ENCODE measurements at regions not wholly inside any gene's neighbourhood (a gene's known extent, or its start where the extent isn't known, plus 50 kb on each side); places are given as distances from the start of the nearest gene placed in this dataset.

DNA sequence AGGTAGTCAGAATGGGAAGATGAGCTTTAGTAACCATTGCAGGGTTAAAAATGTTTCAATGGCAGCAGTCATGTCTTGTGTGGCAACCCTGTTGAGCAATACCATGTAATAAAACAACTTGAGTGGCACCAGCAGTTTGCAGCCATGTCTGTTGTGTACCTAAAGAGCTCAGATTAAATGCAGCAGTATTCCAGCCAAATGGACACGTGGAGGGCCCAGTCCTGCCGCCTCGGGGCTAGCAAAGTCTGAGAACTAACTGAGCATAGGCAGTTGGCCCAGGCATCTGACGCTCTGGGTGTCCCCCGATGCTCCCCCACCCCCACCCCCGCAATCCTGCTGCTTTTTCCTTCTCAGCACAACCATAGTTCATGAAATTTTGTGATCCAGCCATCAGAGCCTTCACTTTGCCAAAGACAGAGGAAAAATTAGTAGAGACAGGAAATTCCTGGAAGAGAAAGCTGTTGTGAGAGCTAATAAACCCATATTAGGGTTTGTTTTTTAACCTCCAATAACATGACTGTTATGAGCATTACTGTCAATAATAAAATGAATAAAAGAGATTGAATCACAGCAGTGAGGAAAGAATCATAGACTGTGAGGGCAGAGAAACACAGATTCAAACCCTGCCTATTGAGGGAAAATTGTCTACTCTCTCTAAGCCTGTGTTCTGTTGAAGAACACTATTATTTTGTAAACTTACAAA is 220.6 kb upstream of the RHOBTB1 start:
- ATAC-seq (ENCODE audit: low read depth), result no peak
- POLR2A ChIA-PET, result no interaction called here
- DNase-seq, result no peak
- no peaks in the 10 kb centered on the region for H3K4me1 Mint-ChIP-seq
- whole genome bisulfite sequencing (ENCODE audit: insufficient coverage), result 91% methylated on average over 5 of the region's 6 CpGs
- TF ChIP-seq EZH2 (IDR thresholded peaks at IDR 0.05; ENCODE audit: borderline replicate concordance, insufficient read depth, low read depth, low read length, poor library complexity, severe bottlenecking), result no peak
- TF ChIP-seq, protein P1, sequence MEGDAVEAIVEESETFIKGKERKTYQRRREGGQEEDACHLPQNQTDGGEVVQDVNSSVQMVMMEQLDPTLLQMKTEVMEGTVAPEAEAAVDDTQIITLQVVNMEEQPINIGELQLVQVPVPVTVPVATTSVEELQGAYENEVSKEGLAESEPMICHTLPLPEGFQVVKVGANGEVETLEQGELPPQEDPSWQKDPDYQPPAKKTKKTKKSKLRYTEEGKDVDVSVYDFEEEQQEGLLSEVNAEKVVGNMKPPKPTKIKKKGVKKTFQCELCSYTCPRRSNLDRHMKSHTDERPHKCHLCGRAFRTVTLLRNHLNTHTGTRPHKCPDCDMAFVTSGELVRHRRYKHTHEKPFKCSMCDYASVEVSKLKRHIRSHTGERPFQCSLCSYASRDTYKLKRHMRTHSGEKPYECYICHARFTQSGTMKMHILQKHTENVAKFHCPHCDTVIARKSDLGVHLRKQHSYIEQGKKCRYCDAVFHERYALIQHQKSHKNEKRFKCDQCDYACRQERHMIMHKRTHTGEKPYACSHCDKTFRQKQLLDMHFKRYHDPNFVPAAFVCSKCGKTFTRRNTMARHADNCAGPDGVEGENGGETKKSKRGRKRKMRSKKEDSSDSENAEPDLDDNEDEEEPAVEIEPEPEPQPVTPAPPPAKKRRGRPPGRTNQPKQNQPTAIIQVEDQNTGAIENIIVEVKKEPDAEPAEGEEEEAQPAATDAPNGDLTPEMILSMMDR (IDR thresholded peaks at IDR 0.05), result no peak
- no peaks in the 10 kb centered on the region for H3K27me3 ChIP-seq (replicated peaks in 1 of 4; ENCODE audit: control extremely low read depth in 1 of 4, control insufficient read depth in 3 of 4, insufficient read depth in 4 of 4, low read length in 3 of 4)
- CTCF ChIA-PET, result interaction anchor here (1.2 kb wide), 1 partner anchor 23 kb away, joined by 3 read pairs; no protein-coding TSS in a partner anchor
- no peak overlapping the region for H3K4me3 Mint-ChIP-seq
- H3K27me3 Mint-ChIP-seq, result peaks cover 9% of the 10 kb centered on the region
- H3K27ac ChIP-seq (ENCODE audit: low read length in 2 of 2), result no peak overlapping the region
- no peaks in the 10 kb centered on the region for H3K9me3 Mint-ChIP-seq (ENCODE audit: insufficient read depth)
- H3K4me2 ChIP-seq (replicated peaks; ENCODE audit: low read depth, low read length, poor library complexity, severe bottlenecking), result no peak overlapping the region
- H3K27ac Mint-ChIP-seq, result no peak overlapping the region
- H3K79me2 ChIP-seq (ENCODE audit: control insufficient read depth, insufficient read depth, low read length), result no peaks in the 10 kb centered on the region
- no peak overlapping the region for H3K4me3 ChIP-seq (ENCODE audit: control extremely low read depth in 1 of 5, extremely low read depth in 1 of 5, insufficient read depth in 1 of 5, low read depth in 2 of 5, low read length in 4 of 5)
- no peaks in the 10 kb centered on the region for H4K20me1 ChIP-seq (ENCODE audit: control insufficient read depth, insufficient read depth, low read length, poor library complexity, severe bottlenecking)
- no peaks in the 10 kb centered on the region for H3K4me1 ChIP-seq (ENCODE audit: control insufficient read depth in 2 of 2, insufficient read depth in 2 of 2, low read length in 2 of 2)
- H3K36me3 ChIP-seq (replicated peaks in 1 of 2; ENCODE audit: control extremely low read depth in 1 of 2, control insufficient read depth in 1 of 2, extremely low read depth in 1 of 2, insufficient read depth in 2 of 2, low read length in 1 of 2), result no peaks in the 10 kb centered on the region
- no peak overlapping the region for H2AFZ ChIP-seq (ENCODE audit: insufficient read depth, low read depth, low read length, poor library complexity, severe bottlenecking)
- intact Hi-C loops (cut with micrococcal nuclease), result no loop called here
- no peak overlapping the region for H3K9ac ChIP-seq (ENCODE audit: low read length)
- no peaks in the 10 kb centered on the region for H3K9me3 ChIP-seq (ENCODE audit: control extremely low read depth in 1 of 3, control insufficient read depth in 2 of 3, insufficient read depth in 1 of 3, low read length in 2 of 3)

DNA sequence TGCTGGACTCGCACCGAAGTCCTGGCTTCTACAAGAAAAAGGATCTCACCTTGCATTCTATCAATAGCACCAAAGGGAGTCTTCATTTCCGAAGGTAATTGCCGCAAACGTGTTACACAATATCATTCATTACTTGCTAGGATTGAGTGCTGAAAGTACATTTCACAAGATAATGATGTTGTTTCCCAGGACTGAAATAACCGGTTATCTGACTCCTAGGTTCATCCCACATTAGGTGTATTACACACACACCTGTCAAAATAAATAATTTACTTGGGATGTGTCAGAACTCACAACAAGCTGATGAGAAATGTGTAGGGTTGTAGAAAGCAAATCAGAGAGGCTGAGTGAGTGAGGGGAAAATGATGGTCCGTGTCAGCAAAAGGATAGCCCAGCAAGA is 219.4 kb upstream of the RHOBTB1 start:
- TF ChIP-seq EZH2 (IDR thresholded peaks at IDR 0.05; ENCODE audit: borderline replicate concordance, insufficient read depth, low read depth, low read length, poor library complexity, severe bottlenecking), result no peak
- TF ChIP-seq, protein P1 (IDR thresholded peaks at IDR 0.05), result no peak
- no peak overlapping the region for H3K27ac Mint-ChIP-seq

More for the DNA sequence above, 219.4 kb upstream of the RHOBTB1 start:
- Histone ChIP-seq H3K36me3 (replicated peaks in 1 of 2; ENCODE audit: control extremely low read depth in 1 of 2, control insufficient read depth in 1 of 2, extremely low read depth in 1 of 2, insufficient read depth in 2 of 2, low read length in 1 of 2) (no peaks in the 10 kb centered on the region), H3K9me3 (ENCODE audit: control extremely low read depth in 1 of 3, control insufficient read depth in 2 of 3, insufficient read depth in 1 of 3, low read length in 2 of 3) (no peaks in the 10 kb centered on the region), H3K27ac (ENCODE audit: low read length in 2 of 2) (no peak overlapping the region), H3K4me2 (replicated peaks; ENCODE audit: low read depth, low read length, poor library complexity, severe bottlenecking) (no peak overlapping the region), H4K20me1 (ENCODE audit: control insufficient read depth, insufficient read depth, low read length, poor library complexity, severe bottlenecking) (no peaks in the 10 kb centered on the region), H3K9ac (ENCODE audit: low read length) (no peak overlapping the region), H3K79me2 (ENCODE audit: control insufficient read depth, insufficient read depth, low read length) (no peaks in the 10 kb centered on the region), H3K27me3 (replicated peaks in 1 of 4; ENCODE audit: control extremely low read depth in 1 of 4, control insufficient read depth in 3 of 4, insufficient read depth in 4 of 4, low read length in 3 of 4) (no peaks in the 10 kb centered on the region), H3K4me1 (ENCODE audit: control insufficient read depth in 2 of 2, insufficient read depth in 2 of 2, low read length in 2 of 2) (no peaks in the 10 kb centered on the region), H2AFZ (ENCODE audit: insufficient read depth, low read depth, low read length, poor library complexity, severe bottlenecking) (no peak overlapping the region), H3K4me3 (ENCODE audit: control extremely low read depth in 1 of 5, extremely low read depth in 1 of 5, insufficient read depth in 1 of 5, low read depth in 2 of 5, low read length in 4 of 5) (no peak overlapping the region)
- no peak for DNase-seq
- no peaks in the 10 kb centered on the region for H3K4me1 Mint-ChIP-seq
- H3K27me3 Mint-ChIP-seq, result peaks cover 9% of the 10 kb centered on the region
- no peak for ATAC-seq (ENCODE audit: low read depth)
- POLR2A ChIA-PET, result no interaction called here
- H3K9me3 Mint-ChIP-seq (ENCODE audit: insufficient read depth), result no peaks in the 10 kb centered on the region
- intact Hi-C loops (cut with micrococcal nuclease), result no loop called here
- 100% methylated on average over 2 of the region's 7 CpGs for WGBS (ENCODE audit: insufficient coverage)
- CTCF ChIA-PET, result interaction anchor here (1.2 kb wide), 1 partner anchor 22 kb away, joined by 3 read pairs; no protein-coding TSS in a partner anchor
- no peak overlapping the region for H3K4me3 Mint-ChIP-seq

Data from B cell (primary cell).